DMS53 (cell line): ENCODE measurements at regions not wholly inside any gene's neighbourhood (a gene's known extent, or its start where the extent isn't known, plus 50 kb on each side); places are given as distances from the start of the nearest gene placed in this dataset.

Source experiments
- DNase-seq: peaks from one replicate; lab custom pipeline; 2025; lab: John Stamatoyannopoulos, UW

GRCh38 chr2:66849153-66849755 lies 414.3 kb downstream of the MEIS1 start:
- DNase-seq: no peak

- no peak for DNase-seq
These were observed 415.5 kb downstream of the MEIS1 start for GRCh38 chr2:66850376-66850775.

GRCh38 chr2:66851449-66851872 lies 416.5 kb downstream of the MEIS1 start:
- peak; percentile 13 for DNase-seq

- no peak for DNase-seq
These were observed 418.0 kb downstream of the MEIS1 start for GRCh38 chr2:66852953-66853352.

- peak; percentile 30 for DNase-seq
These were observed 418.7 kb downstream of the MEIS1 start for GRCh38 chr2:66853585-66853984.

GRCh38 chr2:66854298-66854697 lies 419.4 kb downstream of the MEIS1 start:
- no peak for DNase-seq

- DNase-seq: no peak
These were observed 428.1 kb downstream of the MEIS1 start for GRCh38 chr2:66862885-66863650.

GRCh38 chr2:66865161-66865560 lies 430.2 kb downstream of the MEIS1 start:
- no peak for DNase-seq

GRCh38 chr2:66866331-66867062 lies 431.6 kb downstream of the MEIS1 start:
- no peak for DNase-seq

- DNase-seq: no peak
These were observed 432.1 kb downstream of the MEIS1 start for GRCh38 chr2:66867063-66867441.

- no peak for DNase-seq
These were observed 434.2 kb downstream of the MEIS1 start for GRCh38 chr2:66869076-66869475.

GRCh38 chr2:66872081-66872985 lies 437.4 kb downstream of the MEIS1 start:
- DNase-seq: no peak

GRCh38 chr2:66872986-66873754 lies 438.2 kb downstream of the MEIS1 start:
- DNase-seq: no peak

- no peak for DNase-seq
These were observed 439.5 kb downstream of the MEIS1 start for GRCh38 chr2:66874411-66874810.

GRCh38 chr2:66875941-66876462 lies 441.1 kb downstream of the MEIS1 start:
- DNase-seq: no peak

GRCh38 chr2:66885775-66886383 lies 451.0 kb downstream of the MEIS1 start:
- DNase-seq: no peak

- no peak for DNase-seq
These were observed 453.3 kb downstream of the MEIS1 start for GRCh38 chr2:66888246-66888645.

- no peak for DNase-seq
These were observed 454.1 kb downstream of the MEIS1 start for GRCh38 chr2:66888791-66889631.

- DNase-seq: no peak
These were observed 454.6 kb downstream of the MEIS1 start for GRCh38 chr2:66889632-66889882.

- DNase-seq: no peak
These were observed 455.3 kb downstream of the MEIS1 start for GRCh38 chr2:66890166-66890742.
